C1 segment of cervical spinal cord (tissue), 14 donors: ENCODE measurements at regions not wholly inside any gene's neighbourhood (a gene's known extent, or its start where the extent isn't known, plus 50 kb on each side); places are given as distances from the start of the nearest gene placed in this dataset.

Experiments used
- DNase-seq, 14 donors: peaks; one replicate each; lab custom pipeline; 2025; lab: John Stamatoyannopoulos, UW

- DNase-seq: no peak
Measured at GRCh38 chr1:81113688-81114087, 687.0 kb upstream of the ADGRL2 start.

DNA sequence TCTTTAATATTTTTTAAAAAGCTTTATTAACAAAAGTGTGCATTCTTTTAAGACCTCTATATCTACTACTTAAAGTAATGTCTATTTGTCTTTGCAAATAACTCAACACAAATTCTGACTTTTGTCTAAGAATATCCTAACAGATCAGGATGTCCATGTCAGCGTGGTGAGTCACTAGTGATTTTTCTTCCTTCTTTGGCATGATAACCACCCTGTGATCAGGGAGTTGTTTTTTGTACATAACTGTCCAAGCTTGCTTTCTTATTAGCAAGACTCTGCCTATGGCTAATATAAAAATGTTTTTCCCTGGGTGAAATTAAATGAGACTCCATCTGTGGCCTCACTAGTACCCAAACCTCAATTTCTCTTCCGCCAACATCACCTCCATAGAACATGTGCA is 688.9 kb upstream of the ADGRL2 start:
- DNase-seq: no peak

GRCh38 chr1:81109038-81109437 is 691.7 kb upstream of the ADGRL2 start:
- no peak for DNase-seq

GRCh38 chr1:81097860-81098259 is 702.9 kb upstream of the ADGRL2 start:
- no peak for DNase-seq

DNA sequence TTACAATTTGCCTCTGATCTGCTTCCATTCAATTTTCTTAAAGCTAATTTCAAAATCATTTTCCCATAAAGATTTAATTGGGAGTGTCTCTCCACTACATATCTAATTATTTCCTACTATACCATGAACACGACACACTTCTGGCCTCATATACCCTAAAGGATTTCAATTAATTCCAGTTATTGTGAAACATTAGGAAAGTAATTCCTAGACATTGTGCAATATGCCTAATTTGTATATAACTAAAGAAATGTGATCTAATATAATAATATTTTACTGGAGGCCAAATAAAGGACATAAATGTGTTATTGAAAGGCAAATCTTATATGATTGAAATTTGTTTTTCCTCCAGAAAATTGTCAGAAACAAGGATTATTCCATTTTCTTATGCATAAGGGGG is 727.2 kb upstream of the ADGRL2 start:
- DNase-seq: no peak

- no peak for DNase-seq
Measured at GRCh38 chr1:81071969-81072753, 728.6 kb upstream of the ADGRL2 start.

GRCh38 chr1:81071072-81071858 is 729.5 kb upstream of the ADGRL2 start:
- no peak for DNase-seq

DNA sequence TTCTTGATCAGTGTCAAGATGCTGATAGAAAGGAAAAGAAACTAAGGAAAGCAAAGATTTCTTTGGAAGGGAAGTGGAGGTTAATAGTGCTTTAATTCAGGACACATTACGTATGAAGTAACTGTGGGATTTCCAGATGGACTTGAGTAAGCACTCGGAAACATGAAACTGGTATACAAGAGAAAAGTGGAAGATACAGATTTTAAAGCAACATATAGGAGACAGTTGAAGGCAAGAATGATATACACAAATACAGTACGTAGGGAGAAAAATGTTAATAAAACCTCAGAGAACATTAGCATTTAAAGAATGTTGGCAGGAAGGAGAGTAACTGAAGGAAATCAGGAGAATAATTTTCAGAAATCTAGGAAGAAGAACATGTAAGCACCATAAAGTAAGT is 730.9 kb upstream of the ADGRL2 start:
- DNase-seq: no peak

- DNase-seq: no peak
Measured at GRCh38 chr1:81068726-81069125, 732.0 kb upstream of the ADGRL2 start.

DNA sequence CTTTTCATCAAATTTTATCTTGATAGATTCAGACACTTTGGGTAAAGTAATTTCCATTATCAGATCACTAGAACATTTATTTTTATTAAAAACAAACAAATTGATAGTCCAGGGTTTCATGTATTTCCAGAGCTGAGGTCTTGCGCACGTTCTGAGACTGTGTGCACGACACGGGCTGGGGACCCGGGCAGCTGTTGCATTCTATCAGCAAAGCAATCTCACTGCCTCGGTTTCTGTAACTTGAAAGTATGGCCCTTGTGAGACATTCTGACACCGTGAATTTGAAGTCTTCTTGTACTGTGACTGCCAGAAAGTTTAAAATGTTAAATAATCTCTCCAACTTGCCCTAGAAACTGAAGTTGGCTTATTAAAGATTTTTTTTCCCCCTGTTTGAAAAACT is 746.9 kb upstream of the ADGRL2 start:
- DNase-seq: no peak

DNA sequence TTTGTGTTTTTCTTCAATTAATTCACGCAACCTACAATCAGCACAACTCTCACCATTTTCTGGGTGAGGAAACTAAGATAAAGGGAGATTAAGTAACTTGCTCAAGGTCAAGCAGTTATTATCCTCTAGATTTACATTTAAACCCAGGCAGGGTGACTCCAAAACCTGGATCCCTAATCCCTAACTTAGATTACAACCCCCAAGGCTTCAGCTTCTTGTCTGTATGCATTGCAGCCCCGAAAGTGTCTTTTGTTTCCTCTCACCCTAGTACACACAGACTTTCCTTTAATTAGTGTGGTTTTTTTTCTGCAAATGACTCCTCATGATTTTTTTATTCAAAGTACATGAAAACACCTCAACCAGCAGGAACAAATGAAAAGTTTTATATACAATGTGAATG is 748.6 kb upstream of the ADGRL2 start:
- no peak for DNase-seq

- DNase-seq: no peak
Measured at GRCh38 chr1:81050390-81050789, 750.3 kb upstream of the ADGRL2 start.

- DNase-seq: no peak
Measured at GRCh38 chr1:81044708-81045107, 756.0 kb upstream of the ADGRL2 start.

DNA sequence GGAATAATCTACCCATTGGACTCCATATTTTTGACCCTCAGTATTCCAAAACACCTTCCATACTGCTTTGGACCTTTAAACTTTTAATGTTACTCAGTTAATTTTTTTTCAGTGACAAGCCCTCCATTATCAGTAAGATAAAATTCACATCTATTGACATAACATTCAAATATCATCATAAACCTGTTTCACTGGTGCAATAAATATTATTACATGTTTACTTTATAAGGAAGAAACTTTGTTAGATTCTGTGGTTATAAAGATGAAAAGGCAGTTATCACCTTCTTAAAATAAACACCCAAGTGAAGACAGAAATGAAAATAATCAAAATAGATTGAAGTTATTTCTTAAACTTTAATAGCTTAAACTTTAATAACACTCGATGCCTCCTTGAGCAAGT is 758.5 kb upstream of the ADGRL2 start:
- no peak for DNase-seq

GRCh38 chr1:81034291-81034690 is 766.4 kb upstream of the ADGRL2 start:
- no peak for DNase-seq

- DNase-seq: no peak
Measured at GRCh38 chr1:81032973-81033425, 767.7 kb upstream of the ADGRL2 start.

GRCh38 chr1:81032374-81032773 is 768.4 kb upstream of the ADGRL2 start:
- DNase-seq: no peak

GRCh38 chr1:81030441-81030840 is 770.3 kb upstream of the ADGRL2 start:
- DNase-seq: no peak

GRCh38 chr1:81029266-81029665 is 771.5 kb upstream of the ADGRL2 start:
- DNase-seq: no peak

- DNase-seq: no peak
Measured at GRCh38 chr1:81023187-81023724, 777.5 kb upstream of the ADGRL2 start.

- no peak for DNase-seq
Measured at GRCh38 chr1:81021134-81021533, 779.6 kb upstream of the ADGRL2 start.

DNA sequence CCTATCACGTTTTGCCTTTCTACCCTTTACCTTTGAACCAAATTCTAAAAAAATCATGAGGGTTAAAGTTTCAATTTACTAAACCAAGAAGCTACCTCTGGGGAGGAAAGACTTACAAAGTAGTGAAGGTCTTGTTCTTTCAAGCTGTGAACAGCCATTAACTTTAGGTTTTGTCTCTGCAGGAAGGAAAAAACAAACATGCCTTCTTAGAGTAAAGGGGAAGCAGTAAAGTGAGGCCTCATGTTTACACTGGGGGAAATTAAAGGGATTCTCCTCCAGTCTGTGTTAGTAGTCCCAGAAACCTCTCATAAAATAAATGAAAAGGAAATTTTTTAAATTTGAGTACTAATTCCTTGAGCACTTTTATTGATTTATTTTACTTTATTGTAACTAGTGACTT is 780.2 kb upstream of the ADGRL2 start:
- no peak for DNase-seq

- DNase-seq: no peak
Measured at GRCh38 chr1:81010126-81010525, 790.6 kb upstream of the ADGRL2 start.
